ENCODE measurements at regions not wholly inside any gene's neighbourhood (a gene's known extent, or its start where the extent isn't known, plus 50 kb on each side); places are given as distances from the start of the nearest gene placed in this dataset.
"Not testable (repeated sequence)": the region's sequence is repeated elsewhere in the genome, so short reads cannot be mapped to it uniquely, and the experiment has no call there.

GRCh38 chr2:5592916-5593315 lies 99.3 kb upstream of the SOX11 start:
- no peak for DNase-seq (ENCODE audit: low read depth, low spot score)

GRCh38 chr2:5594249-5594695 lies 97.9 kb upstream of the SOX11 start:
- no peak for DNase-seq (ENCODE audit: low read depth, low spot score)

GRCh38 chr2:5596868-5597267 lies 95.3 kb upstream of the SOX11 start:
- DNase-seq (ENCODE audit: low read depth, low spot score): no peak

GRCh38 chr2:5598156-5598555 lies 94.0 kb upstream of the SOX11 start:
- no peak for DNase-seq (ENCODE audit: low read depth, low spot score)

- DNase-seq (ENCODE audit: low read depth, low spot score): no peak
Measured at GRCh38 chr2:5609201-5609600, 83.0 kb upstream of the SOX11 start.

- no peak for DNase-seq (ENCODE audit: low read depth, low spot score)
Measured at GRCh38 chr2:5612666-5613065, 79.5 kb upstream of the SOX11 start.

GRCh38 chr2:5616019-5616418 lies 76.2 kb upstream of the SOX11 start:
- no peak for DNase-seq (ENCODE audit: low read depth, low spot score)

GRCh38 chr2:5617358-5617757 lies 74.8 kb upstream of the SOX11 start:
- DNase-seq (ENCODE audit: low read depth, low spot score): no peak

GRCh38 chr2:5617796-5618195 lies 74.4 kb upstream of the SOX11 start:
- no peak for DNase-seq (ENCODE audit: low read depth, low spot score)

- DNase-seq (ENCODE audit: low read depth, low spot score): no peak
Measured at GRCh38 chr2:5618271-5618670, 73.9 kb upstream of the SOX11 start.

- DNase-seq (ENCODE audit: low read depth, low spot score): not testable (repeated sequence)
Measured at GRCh38 chr2:5625556-5626065, 66.6 kb upstream of the SOX11 start.

- not testable (repeated sequence) for DNase-seq (ENCODE audit: low read depth, low spot score)
Measured at GRCh38 chr2:5628484-5628883, 63.7 kb upstream of the SOX11 start.

GRCh38 chr2:5629510-5629909 lies 62.7 kb upstream of the SOX11 start:
- not testable (repeated sequence) for DNase-seq (ENCODE audit: low read depth, low spot score)

GRCh38 chr2:5637051-5637450 lies 55.1 kb upstream of the SOX11 start:
- not testable (repeated sequence) for DNase-seq (ENCODE audit: low read depth, low spot score)

All from iPS DF 19.7 (cell line).